SK-N-SH treated with all-trans-retinoic acid at 6 μM for 48 hours (cell line): ENCODE measurements at regions not wholly inside any gene's neighbourhood (a gene's known extent, or its start where the extent isn't known, plus 50 kb on each side); places are given as distances from the start of the nearest gene placed in this dataset.

Source experiments
- ISL1 ChIP-seq: fragments of 250-450 bp; sonication (Bioruptor Pico); IDR thresholded peaks from 2 replicates; pipeline ENCODE4 v2.1.2; 2022; ENCODE audit warnings: mild to moderate bottlenecking, moderate library complexity
- PATZ1 ChIP-seq: fragments of 250-450 bp; sonication (Bioruptor Pico); IDR thresholded peaks from 2 replicates; pipeline ENCODE4 v1.8.0; 2020; ENCODE audit warnings: mild to moderate bottlenecking, moderate library complexity, borderline replicate concordance

- TF ChIP-seq PATZ1 = no peak
- no peak for TF ChIP-seq ISL1 (CRISPR knock-in tag)
Observed at GRCh38 chr6:103798166-103798565, 1061.6 kb downstream of the HACE1 start.
